ENCODE measurements at regions not wholly inside any gene's neighbourhood (a gene's known extent, or its start where the extent isn't known, plus 50 kb on each side); places are given as distances from the start of the nearest gene placed in this dataset.
A peak's percentile ranks its signal among the peaks of the same experiment; 100 is the strongest.

- Histone ChIP-seq H3K4me1 (ENCODE audit: low read depth) (peaks cover 31% of the 10 kb centered on the region), H3K4me3 (no peak overlapping the region), H3K27me3 (no peaks in the 10 kb centered on the region), H3K27ac (no peak overlapping the region), H3K36me3 (no peaks in the 10 kb centered on the region), H3K9me3 (ENCODE audit: low read depth) (no peaks in the 10 kb centered on the region)
- TF ChIP-seq CTCF (IDR thresholded peaks at IDR 0.05; ENCODE audit: low read depth, low read length) = no peak
- no peak for DNase-seq (ENCODE audit: low read depth in 1 of 2, low spot score in 1 of 2)
Observed at GRCh38 chr22:27635852-27636251, 165.7 kb downstream of the MN1 start.

- Histone ChIP-seq H3K27ac (peak overlapping the region; percentile 50), H3K4me3 (no peak overlapping the region), H3K4me1 (ENCODE audit: low read depth) (peaks cover 36% of the 10 kb centered on the region), H3K9me3 (ENCODE audit: low read depth) (no peaks in the 10 kb centered on the region), H3K36me3 (no peaks in the 10 kb centered on the region), H3K27me3 (no peaks in the 10 kb centered on the region)
- TF ChIP-seq CTCF (IDR thresholded peaks at IDR 0.05; ENCODE audit: low read depth, low read length) = no peak
- peak in 1 of 2 donors; percentile 65 for DNase-seq (ENCODE audit: low read depth in 1 of 2, low spot score in 1 of 2)
Observed at GRCh38 chr22:27636716-27637508, 164.6 kb downstream of the MN1 start.

GRCh38 chr22:27637604-27638003 is 164.0 kb downstream of the MN1 start:
- Histone ChIP-seq H3K36me3 (no peaks in the 10 kb centered on the region), H3K27ac (peak overlapping the region; percentile 50), H3K4me3 (no peak overlapping the region), H3K9me3 (ENCODE audit: low read depth) (no peaks in the 10 kb centered on the region), H3K4me1 (ENCODE audit: low read depth) (peaks cover 40% of the 10 kb centered on the region), H3K27me3 (no peaks in the 10 kb centered on the region)
- DNase-seq (ENCODE audit: low read depth in 1 of 2, low spot score in 1 of 2) = peak in 1 of 2 donors; percentile 23
- TF ChIP-seq CTCF (IDR thresholded peaks at IDR 0.05; ENCODE audit: low read depth, low read length) = no peak

GRCh38 chr22:27638329-27639233 is 163.0 kb downstream of the MN1 start:
- Histone ChIP-seq H3K4me3 (no peak overlapping the region), H3K36me3 (no peaks in the 10 kb centered on the region), H3K9me3 (ENCODE audit: low read depth) (no peaks in the 10 kb centered on the region), H3K4me1 (ENCODE audit: low read depth) (peaks cover 36% of the 10 kb centered on the region), H3K27ac (no peak overlapping the region), H3K27me3 (no peaks in the 10 kb centered on the region)
- no peak for TF ChIP-seq CTCF (IDR thresholded peaks at IDR 0.05; ENCODE audit: low read depth, low read length)
- DNase-seq (ENCODE audit: low read depth in 1 of 2, low spot score in 1 of 2) = no peak

- no peak for DNase-seq (ENCODE audit: low read depth in 1 of 2, low spot score in 1 of 2)
- H3K4me3 ChIP-seq = no peak overlapping the region
- H3K9me3 ChIP-seq (ENCODE audit: low read depth) = no peaks in the 10 kb centered on the region
- H3K4me1 ChIP-seq (ENCODE audit: low read depth) = peaks cover 33% of the 10 kb centered on the region
- H3K27me3 ChIP-seq = no peaks in the 10 kb centered on the region
- no peak for TF ChIP-seq CTCF (IDR thresholded peaks at IDR 0.05; ENCODE audit: low read depth, low read length)
- H3K27ac ChIP-seq = no peak overlapping the region
- no peaks in the 10 kb centered on the region for H3K36me3 ChIP-seq
Observed at GRCh38 chr22:27639248-27640086, 162.1 kb downstream of the MN1 start.

Measured in cardiac muscle cell (in vitro differentiated cells and primary cell).